IMR-90 (cell line): ENCODE measurements at regions not wholly inside any gene's neighbourhood (a gene's known extent, or its start where the extent isn't known, plus 50 kb on each side); places are given as distances from the start of the nearest gene placed in this dataset.

Source experiments
- BHLHE40 ChIP-seq: fragments of 150-350 bp; IDR thresholded peaks from 2 replicates; pipeline ENCODE4 v1.6.1; 2016; ENCODE audit warnings: mild to moderate bottlenecking, low read depth, low read length
- CEBPB ChIP-seq: IDR thresholded peaks from 2 replicates; pipeline ENCODE4 v1.6.1; 2012; ENCODE audit warnings: low read depth, low read length, improper control_type of control experiment
- CHD1 ChIP-seq: IDR thresholded peaks from 2 replicates; pipeline ENCODE4 v1.6.1; 2012; ENCODE audit warnings: low read depth, low read length, improper control_type of control experiment
- FOS ChIP-seq: fragments of 150-350 bp; IDR thresholded peaks from 2 replicates; pipeline ENCODE4 v1.6.1; 2016; ENCODE audit warnings: low read depth, low read length
- MAZ ChIP-seq: IDR thresholded peaks from 2 replicates; pipeline ENCODE4 v1.6.1; 2012; ENCODE audit warnings: low read depth, mild to moderate bottlenecking, low read length, improper control_type of control experiment, moderate library complexity, borderline replicate concordance
- MXI1 ChIP-seq: IDR thresholded peaks from 2 replicates; pipeline ENCODE4 v1.6.1; 2012; ENCODE audit warnings: low read depth, mild to moderate bottlenecking, low read length, moderate library complexity, borderline replicate concordance
- NFE2L2 ChIP-seq: fragments of 150-350 bp; IDR thresholded peaks from 2 replicates; pipeline ENCODE4 v1.6.1; 2016; ENCODE audit warnings: low read depth, mild to moderate bottlenecking, low read length
- POLR2A ChIP-seq: IDR thresholded peaks from 2 replicates; pipeline ENCODE4 v1.6.1; 2012; ENCODE audit warnings: mild to moderate bottlenecking, low read depth, low read length
- RAD21 ChIP-seq: IDR thresholded peaks from 2 replicates; pipeline ENCODE4 v1.6.1; 2012; ENCODE audit warnings: low read length, improper control_type of control experiment
- RCOR1 ChIP-seq: IDR thresholded peaks from 2 replicates; pipeline ENCODE4 v1.6.1; 2012; ENCODE audit warnings: mild to moderate bottlenecking, low read length, improper control_type of control experiment; ENCODE audit not compliant: insufficient replicate concordance
- SMC3 ChIP-seq: fragments of 150-350 bp; IDR thresholded peaks from 2 replicates; pipeline ENCODE4 v1.6.1; 2016; ENCODE audit warnings: low read depth, mild to moderate bottlenecking, antibody characterized with exemption, low read length, moderate library complexity
- TF ChIP-seq, protein P1 (sequence below): conservative IDR thresholded peaks from 2 replicates; pipeline ENCODE4 v1.5.1; 2012; ENCODE audit warnings: mild to moderate bottlenecking, low read depth, low read length, improper control_type of control experiment
- TF ChIP-seq, protein P2 (sequence below): fragments of 150-350 bp; IDR thresholded peaks from 2 replicates; pipeline ENCODE4 v1.6.1; 2017; ENCODE audit warnings: mild to moderate bottlenecking, antibody characterized with exemption, low read length, low read depth

DNA sequence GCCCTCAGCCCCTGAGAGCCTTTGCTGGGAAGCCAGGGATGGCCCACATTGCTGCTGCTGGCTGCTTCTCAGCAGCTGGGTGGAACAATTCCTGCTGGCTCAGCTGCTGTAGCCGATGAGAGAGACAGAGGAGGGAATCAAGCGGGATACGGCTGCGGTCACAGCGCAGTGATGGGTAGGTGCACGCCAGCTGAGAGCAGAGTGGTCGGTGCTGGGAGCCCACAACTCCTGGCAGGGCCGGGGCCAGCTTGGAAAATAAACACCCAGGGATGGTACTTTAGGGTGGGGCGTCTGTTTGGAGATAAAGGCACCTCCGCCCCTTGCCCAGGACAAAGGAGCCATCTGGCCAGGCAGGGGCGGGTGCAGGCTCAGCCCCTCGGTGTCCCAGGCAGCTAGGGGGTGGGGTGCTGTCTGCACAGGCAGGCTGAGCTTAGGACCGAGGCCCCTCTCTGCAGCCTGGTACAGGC lies 480.5 kb downstream of the MIAT start:
- no peak for TF ChIP-seq POLR2A
- no peak for TF ChIP-seq FOS
- TF ChIP-seq, protein P1, sequence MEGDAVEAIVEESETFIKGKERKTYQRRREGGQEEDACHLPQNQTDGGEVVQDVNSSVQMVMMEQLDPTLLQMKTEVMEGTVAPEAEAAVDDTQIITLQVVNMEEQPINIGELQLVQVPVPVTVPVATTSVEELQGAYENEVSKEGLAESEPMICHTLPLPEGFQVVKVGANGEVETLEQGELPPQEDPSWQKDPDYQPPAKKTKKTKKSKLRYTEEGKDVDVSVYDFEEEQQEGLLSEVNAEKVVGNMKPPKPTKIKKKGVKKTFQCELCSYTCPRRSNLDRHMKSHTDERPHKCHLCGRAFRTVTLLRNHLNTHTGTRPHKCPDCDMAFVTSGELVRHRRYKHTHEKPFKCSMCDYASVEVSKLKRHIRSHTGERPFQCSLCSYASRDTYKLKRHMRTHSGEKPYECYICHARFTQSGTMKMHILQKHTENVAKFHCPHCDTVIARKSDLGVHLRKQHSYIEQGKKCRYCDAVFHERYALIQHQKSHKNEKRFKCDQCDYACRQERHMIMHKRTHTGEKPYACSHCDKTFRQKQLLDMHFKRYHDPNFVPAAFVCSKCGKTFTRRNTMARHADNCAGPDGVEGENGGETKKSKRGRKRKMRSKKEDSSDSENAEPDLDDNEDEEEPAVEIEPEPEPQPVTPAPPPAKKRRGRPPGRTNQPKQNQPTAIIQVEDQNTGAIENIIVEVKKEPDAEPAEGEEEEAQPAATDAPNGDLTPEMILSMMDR = no peak
- TF ChIP-seq RCOR1 = no peak
- no peak for TF ChIP-seq SMC3
- no peak for TF ChIP-seq RAD21
- TF ChIP-seq MXI1 = no peak
- TF ChIP-seq BHLHE40 = no peak
- no peak for TF ChIP-seq CHD1
- TF ChIP-seq, protein P2, sequence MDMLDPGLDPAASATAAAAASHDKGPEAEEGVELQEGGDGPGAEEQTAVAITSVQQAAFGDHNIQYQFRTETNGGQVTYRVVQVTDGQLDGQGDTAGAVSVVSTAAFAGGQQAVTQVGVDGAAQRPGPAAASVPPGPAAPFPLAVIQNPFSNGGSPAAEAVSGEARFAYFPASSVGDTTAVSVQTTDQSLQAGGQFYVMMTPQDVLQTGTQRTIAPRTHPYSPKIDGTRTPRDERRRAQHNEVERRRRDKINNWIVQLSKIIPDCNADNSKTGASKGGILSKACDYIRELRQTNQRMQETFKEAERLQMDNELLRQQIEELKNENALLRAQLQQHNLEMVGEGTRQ = no peak
- no peak for TF ChIP-seq MAZ
- no peak for TF ChIP-seq CEBPB
- no peak for TF ChIP-seq NFE2L2
